ENCODE measurements at regions not wholly inside any gene's neighbourhood (a gene's known extent, or its start where the extent isn't known, plus 50 kb on each side); places are given as distances from the start of the nearest gene placed in this dataset.
A peak's percentile ranks its signal among the peaks of the same experiment; 100 is the strongest.

DNA sequence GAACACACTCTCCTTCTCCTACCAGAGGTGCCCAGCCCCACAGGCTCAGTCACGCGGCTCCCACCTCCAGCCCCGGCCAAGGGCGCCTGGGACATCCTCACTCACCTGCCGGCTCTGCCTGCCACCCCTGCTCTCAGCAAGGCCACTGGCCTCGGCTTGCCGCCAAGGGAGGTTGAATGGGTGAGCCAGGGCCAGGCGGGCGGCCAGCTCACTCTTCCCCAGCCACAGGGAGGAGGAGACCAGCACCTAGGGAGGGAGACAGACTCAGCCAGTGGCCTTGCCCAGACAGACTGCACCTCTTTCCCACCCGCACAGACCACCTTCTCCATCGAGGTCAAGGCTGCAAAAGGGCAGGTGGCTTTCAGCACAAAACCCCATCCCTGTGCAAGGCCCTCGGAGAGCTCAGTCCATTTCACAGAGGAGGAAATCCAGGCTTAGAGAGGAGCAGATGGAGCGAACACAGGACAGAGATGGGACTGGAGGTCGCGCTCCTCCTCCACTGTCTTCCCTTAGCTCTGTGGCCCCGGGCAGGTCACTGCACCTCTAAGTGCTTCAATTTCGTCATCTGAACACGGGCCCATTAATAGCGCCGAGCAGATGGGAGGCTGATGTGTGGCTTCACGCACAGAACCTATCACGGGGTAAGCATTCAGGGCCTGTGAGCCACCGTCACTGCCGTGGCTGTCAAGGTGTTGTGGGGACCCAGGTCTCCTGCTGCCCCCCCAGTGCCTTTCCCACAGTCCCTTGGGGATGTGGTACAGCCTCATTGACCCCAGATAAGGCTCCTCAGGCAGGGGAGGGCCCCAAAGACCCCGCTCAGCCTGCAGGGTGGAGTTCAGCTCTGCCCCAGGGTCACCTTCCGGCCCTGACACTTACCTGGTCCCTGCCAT is 56.1 kb downstream of the RMI2 start:
- no peak for DNase-seq

DNA sequence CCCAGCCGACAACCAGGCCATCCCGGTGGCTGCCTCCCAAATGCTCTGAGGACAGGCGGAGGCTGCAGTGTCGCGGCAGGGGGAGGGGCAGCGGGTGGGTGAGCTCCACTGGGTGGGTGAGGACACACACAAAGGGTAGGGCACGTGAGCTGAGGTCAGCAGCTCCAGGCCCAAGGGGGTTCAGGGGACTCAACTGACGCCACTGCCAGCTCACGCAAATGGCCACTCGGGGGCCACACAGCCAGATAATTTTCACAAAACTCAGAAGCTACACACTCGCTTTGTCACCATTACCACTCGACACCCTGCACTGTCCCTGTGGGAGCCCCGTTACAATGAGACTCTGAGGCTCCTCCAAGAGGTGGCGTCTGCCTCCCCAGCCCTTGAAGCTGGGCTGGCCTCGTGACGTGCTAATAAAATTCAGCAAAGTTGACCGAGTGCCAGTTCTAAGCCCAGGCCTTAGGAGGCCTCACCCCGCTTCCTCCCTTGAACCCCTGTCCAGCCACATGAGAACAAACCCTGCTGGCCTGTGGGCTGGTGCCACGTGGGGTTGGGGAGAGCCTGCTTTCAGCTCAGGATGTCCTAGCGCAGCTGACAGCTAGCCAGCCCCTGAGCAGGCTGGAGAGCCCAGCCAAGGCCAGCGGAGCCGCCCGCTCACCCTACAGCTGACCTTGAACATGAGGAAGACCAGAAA is 56.9 kb downstream of the RMI2 start:
- DNase-seq, result no peak

DNA sequence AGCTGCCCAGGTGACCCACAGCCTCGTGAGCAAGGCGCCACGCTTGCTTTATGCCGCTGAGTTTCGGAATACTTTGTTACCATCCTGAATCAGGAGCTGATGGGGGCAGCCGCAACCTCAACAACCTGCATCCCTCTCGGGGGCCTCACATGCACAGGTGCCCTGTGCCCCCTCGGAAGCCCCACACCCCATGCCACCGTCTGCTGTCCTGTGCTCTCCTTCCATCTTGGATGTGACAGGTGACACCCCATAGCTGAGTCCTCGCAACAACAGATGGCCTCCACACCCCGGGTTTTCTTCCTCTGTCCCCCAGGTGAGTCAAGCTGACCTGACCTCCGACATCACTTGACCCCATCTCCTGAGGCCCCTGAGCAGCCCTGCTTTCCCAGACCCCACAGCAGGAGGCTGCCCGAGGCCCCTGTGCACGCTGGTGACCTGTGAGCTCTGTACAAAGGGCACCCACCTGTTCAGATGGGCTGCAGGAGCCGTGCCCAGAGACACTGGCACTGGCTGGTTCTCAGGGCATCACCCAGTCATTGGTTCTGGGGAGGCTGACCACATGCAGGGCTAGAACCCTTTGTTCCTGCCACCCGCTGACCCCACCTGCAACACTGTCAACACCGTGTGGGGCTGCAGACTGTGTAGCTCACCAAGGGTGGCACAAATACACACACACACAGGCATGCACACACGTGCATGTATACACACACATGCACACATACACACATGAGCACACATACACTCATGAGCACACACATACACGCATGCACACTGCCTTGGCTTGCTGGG is 57.7 kb downstream of the RMI2 start:
- no peak for DNase-seq

DNA sequence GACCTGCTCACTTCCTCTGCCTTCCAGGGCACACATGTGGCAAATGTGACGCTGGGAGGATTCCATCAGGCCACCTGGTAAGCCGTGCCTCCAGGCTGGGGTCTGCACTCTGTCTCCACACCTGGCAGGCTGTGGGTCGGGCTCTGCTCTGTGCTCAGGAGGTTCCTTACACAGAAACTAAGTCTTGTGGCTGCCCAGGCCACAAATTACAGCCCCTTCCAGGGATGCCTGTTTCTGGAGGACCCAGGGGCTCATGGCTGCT is 58.2 kb downstream of the RMI2 start:
- no peak for DNase-seq

DNA sequence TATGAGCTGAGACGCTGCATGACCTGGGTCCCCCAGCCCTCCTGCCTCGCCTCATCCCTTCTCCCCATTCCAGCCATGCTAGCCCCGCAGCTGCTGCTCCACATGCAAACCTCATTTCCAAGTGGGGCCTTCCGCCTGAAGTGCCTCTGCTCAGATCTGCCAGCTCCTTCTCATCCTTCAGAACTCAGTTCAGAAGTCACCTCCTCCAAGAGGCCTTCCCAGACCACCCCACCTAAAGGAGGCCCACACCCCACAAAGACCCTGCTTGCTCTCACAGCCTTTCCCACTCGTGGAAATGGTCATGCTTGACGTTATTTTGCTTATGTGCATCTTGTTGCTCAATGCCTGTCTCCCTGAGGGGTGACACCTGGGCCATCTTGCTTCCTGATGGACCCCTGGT is 58.7 kb downstream of the RMI2 start:
- DNase-seq, result no peak

DNA sequence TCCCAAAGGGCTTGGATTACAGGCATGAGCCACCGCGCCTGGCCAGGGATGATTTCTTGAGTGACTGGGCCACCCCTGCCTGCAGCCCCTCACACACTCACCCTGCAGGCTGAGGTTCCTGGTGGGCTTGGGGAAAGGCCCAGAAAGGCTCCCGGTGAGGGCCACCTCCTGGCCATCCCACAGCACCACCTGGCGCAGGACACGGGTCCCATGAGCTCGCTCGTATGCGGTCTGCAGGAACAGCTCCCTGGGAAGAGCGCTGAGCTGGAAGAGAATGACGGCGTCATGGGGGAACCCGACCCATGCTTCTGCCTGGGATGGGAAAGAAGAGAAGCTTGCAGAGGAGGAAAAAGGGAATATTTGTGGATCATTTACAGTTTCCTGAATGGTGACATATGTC is 59.3 kb downstream of the RMI2 start:
- no peak for DNase-seq

DNA sequence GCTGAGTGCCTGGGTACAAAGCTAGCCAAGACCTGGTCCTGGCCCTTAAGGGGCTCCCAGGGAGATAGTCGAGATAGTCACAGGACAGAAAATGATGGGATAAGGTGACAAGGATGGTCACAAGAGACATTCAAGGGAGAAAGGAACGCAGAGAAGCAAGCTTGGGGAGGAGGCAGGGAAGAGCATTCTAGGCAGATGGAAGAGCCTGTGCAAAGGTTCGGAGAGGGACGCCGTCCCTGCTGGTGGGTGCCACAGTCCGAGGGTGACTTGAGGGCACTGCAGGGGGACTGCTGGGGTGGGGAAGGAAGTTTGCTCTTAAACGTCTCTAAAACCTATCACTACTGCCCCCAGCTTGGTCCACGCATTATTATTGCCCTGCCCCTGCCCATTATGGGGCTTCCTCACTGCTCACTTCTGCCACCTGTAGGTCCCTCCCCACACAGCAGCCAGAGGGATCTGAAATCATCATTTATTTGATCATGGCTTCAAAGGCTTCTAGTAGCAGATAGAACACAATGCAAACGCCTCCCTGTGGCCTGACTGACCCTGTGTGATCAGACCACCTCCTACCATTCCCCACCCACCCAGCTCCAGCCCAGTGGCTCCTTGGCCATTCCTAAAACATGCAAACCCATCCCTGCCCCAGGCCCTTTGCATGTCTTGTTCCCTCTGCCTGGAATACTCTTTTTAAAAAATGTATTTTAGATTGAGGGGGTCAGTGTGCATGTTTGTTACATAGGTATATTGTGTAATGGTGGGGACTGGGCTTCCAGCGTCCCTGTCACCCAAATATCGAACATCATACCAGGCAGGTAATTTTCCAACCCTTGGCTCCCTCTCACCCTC is 60.3 kb downstream of the RMI2 start:
- peak; percentile 44 for DNase-seq

DNA sequence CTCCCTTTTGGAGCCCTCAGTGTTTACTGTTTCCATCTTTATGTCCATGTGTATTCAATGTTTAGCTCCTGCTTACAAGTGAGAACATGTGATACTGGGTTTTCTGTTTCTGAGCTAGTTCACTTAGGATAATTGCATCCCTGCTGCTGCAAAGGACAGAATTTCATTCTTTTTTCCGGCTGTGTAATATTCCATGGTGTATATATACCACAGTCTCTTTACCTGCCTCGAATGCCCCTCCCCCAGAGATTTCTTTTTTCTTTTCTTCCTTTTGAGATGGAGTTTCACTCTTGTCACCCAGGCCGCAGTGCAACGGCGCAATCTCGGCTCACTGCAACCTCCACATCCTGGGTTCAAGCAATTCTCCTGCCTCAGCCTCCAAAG is 60.9 kb downstream of the RMI2 start:
- no peak for DNase-seq

DNA sequence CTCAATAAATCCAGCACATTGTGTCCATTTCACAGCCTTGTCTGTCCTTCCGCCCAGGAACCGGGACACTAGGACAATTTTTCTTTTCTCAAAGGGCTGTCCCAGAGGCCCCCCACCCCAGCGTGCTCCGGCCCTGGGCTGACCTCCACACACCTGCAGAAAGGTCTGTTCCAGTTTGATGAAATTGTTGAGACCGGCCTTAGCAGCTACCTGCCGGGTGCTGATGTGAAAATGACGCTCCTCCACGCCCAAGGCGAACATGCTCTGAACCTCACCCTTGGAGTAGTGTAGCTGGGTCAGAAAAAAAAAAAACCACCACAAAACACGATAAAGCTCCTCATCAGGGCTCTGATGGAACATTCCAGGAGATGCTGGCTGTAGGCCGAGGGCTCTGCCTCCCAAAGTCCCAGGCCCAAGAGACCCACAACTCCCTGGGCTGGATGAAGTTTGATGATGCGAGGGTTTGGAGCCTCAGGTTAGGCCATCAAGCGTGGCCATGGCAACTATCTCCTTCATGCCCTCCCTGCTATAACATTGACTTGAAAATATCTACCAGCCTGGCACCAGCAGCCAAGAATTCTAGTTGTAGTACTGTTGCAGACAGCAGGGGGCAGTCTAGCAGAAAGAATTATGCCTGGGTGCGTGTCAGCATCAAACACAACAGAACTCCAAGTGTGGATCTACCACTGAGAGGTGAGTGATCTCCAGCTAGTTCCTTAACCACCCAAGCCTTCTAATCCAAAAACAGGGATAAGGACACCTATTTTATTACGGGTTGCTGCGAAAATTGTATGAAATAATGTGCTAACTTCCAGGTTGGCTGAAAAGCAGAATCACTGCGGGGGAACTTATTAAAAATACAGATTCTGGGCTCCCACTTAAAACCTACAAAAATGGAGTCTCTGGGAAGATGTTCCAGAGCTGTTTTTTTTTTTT is 62.1 kb downstream of the RMI2 start:
- peak; percentile 73 for DNase-seq

DNA sequence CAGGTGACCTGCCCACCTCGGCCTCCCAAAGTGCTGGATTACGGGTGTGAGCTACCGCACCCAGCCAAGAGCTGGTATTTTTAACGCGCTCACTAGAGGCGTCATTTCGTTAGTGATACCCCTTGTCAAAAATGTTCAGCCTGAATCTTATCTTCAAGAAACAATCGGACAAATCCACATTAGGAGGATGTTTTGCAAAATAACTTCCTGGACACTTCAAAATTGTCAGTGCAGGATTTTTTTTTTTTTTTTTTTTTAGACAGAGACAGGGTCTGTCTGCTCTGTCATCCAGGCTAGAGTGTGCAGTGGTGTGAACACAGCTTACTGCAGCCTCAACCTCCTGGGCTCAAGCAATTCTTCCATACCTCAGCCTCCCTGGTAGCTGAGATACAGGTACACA is 63.0 kb downstream of the RMI2 start:
- DNase-seq, result no peak

DNA sequence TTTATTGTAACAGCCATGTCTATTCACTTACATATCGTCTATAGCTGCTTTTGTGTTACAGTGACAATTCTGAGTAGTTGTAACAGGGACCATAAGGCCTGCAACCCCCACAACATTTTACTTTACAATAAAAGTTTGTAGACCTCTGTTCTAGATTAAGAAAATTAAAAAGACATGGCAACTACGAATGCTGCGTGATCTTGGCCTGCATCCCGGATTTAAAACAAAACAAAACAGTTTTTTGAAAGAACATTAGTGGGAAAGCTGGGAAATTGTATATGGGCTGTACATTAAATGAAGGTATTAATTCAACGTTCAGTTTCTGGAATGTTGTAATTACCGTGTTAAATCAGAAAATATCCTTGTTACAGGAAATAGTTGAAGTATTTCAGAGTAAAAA is 64.1 kb downstream of the RMI2 start:
- no peak for DNase-seq

DNA sequence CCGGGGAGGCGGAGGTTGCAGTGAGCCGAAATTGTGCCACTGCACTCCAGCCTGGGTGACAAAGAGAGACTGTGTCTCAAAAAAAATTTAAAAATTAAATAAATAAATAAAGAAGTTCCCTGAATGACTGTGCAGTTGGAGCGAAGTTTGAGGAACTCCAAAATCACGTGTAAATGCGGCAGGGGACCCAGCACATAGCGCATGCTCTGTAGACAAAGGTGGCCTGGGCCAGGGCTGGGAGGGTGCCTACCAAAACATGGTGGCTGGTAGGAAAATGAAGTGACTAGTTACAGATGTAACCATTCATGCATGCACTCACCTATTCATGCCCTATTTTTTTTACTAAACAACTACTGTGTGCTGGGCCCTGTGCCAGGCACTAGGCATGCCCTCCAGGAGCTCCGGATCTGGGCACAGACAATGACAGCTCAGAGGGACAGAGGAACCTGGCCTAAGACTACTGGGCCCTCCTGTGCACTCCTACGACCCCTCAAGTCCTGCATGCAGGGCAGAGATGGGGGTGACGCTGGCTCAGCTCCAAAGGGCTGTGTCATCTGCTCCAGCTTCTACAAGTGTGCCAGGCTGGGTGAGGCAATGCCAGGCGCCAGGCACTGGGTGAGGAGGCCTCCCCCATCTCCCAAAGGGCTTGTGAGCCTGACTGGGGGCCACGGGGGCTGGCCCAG is 65.3 kb downstream of the RMI2 start:
- no peak for DNase-seq

DNA sequence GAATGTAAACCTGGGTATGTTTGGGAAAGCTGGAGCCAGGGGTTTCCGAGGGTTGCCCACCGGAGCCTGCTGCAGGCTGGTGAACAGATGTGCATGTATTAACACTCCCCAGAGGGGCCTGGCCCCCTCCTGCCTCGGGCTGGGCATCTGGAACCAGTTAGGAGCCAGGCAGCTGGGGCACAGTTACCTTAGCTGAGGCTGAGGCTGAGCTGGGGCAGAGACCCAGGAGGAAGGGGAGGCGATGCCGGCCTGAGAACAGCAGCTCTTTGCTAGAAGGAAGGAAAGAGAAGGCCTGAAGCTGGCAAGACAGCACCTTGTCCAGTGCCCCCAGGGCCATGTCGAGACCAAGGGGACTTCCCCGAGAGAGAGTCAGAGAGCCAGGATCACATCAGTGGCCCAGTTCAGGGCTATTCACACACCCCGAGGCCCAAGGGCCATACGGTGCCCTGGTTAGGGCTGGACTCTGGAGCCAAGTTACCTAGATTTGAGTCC is 65.8 kb downstream of the RMI2 start:
- DNase-seq, result no peak

DNA sequence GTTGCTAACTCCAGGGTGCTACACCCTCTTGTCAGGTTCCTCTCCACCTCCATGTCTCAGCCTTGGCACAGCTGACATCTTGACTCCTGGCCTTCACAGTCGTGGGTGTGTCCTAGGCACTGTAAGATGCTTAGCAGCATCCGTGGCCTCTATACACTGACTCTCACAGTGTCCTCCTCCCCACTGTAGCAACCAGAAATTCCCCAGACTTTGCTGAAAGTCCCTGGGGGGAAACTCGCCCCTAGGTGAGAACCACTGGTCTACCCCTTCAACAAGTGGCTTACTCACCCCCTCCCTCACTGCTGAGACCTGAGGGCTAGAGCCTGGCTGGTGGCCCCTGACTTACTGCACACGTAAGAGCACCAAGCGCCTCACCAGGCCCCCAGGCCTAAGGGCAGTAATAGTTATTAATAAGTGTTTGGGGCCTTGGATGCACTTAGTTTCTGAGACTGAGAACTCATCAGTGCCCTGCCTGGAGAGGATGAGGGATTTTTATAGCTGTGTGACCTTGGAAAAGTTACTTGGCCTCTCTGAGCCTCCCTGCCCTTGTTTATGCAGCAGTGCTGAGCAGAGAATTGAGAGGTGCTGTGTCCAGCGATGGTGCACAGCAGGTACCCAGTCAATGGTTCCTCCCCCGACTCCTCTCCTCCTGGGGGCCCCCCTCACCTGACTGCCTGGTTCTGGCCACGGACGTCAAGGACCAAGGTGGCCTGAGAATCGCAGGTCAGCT is 67.1 kb downstream of the RMI2 start:
- no peak for DNase-seq

DNA sequence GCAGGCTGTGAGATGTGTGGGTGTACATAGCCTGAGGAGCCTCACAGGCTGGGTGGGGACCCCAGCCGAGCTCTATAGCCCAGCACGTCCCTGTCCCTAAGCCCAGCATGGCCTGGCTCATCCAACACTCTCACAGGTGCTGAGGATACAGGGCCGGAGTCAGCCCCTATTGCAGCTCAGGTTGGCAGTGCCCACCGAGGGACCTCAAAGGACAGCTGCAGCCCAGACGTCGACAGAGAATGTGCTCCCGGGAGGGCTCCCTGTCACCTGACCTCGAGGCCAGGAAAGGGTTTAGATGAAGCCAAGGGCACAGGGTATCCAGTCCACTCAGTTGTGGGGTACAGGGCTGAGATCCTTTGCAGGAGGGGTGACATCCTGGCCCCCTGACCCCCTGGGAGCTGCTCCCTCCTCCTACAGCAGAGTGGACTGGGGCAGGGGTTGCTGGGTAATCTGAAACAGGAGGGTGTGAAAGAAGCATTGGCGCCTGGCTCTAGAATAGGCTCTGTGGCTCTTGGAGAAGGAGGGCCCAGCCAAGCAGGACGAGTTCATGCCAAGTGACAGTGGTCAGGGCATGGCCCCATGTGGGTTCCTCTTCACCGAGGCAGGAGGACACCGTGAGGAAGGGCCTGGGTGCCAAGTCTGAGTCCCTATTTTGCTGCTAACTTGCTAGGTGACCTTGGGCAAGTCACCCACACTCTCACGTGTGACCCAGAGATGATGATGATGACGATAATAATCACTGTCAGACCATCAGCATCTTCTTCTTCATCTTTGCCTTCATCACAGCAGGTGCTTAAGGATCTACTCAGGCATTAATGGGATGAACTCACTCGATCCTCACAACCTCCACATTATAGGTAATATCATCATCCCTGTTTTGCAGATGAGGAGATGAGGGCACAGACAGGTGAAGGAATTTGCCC is 68.0 kb downstream of the RMI2 start:
- DNase-seq, result no peak

DNA sequence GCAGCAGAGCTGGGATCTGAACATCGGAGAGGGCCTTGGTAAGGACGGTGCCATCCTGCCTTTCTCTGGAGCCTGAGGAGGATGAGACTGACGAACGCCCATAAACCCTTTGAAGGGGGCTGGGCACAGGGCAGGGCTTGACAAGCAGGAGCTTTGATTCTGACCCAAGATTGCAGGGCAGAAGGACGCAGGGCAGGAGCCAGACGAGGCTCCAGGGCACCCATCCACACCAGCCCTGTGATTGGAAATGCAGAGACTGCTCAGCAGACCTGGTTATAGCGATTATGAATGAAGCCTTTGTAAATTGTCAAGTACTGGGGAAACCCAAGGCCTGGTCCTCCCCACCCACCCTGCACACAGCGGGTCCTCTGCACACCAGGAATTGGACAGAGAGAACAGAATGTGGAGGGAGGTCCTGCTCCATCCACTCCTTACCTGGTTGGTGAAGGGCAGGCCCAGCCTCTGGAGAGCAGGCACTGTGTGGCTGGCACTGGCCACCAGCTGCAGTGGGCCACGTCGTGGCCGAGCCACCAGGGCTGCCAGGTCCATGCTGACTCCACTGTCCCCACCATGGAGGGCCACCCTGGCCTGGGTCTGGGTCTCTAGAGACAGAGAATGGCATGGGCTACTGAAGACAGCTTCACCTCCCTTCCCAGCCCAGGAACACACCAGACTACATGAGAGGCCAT is 68.8 kb downstream of the RMI2 start:
- DNase-seq, result no peak

DNA sequence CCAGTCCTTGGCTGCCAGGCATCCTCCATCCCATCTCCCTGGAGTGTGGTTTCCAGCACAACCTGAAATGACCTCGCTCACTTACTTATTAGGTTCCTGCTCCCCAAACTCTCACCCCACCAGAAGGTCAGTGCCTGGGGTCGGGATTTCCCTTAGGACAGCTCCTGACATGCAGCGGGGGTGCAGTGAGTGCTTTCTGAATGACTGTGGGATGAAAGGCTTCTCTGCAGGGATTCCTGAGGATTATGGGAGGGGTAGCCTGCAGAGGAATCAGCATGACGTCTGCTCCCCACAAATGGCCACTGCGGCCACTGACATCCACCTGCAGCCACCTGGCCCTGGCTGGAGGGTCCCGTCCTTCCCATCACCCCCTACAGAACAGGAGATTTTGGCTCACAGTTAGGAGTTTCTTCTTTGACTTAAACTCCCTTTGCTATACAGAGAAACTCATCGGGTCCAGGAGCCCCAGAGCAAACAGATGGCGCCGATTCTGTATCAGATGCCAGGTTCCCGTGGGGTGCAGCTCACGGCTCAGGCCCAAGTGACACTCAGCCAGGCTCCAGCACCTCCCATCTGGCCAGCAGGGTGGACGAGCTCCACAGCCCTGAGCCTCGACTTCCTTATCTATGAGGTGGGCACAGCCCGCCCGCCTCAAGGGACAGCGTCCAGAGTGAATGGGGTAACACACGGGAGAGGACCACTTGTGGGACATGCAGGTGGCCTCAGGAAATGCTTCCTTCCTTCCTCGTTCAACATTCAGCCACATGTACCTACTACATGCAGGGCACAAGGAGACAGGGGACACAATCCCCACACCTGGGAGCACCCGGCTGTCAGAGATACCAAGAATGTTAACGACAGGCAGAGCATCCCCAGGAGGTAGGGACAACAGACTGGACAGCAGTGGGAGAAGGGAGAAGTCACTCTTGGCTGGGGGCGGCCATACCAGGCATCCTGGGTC is 69.8 kb downstream of the RMI2 start:
- DNase-seq, result no peak

Data from 8988T (cell line).